ENCODE measurements at regions not wholly inside any gene's neighbourhood (a gene's known extent, or its start where the extent isn't known, plus 50 kb on each side); places are given as distances from the start of the nearest gene placed in this dataset.

- Histone ChIP-seq H3K4me1 (ENCODE audit: insufficient read depth, low read length) (no peaks in the 10 kb centered on the region), H2AFZ (ENCODE audit: low read length) (no peak overlapping the region), H3K4me3 (ENCODE audit: insufficient read depth, low read length) (no peak overlapping the region), H3K27ac (ENCODE audit: low read depth, low read length) (no peak overlapping the region), H3K36me3 (ENCODE audit: insufficient read depth, low read length) (no peaks in the 10 kb centered on the region), H3K4me2 (ENCODE audit: insufficient read depth, low read length) (no peak overlapping the region), H3K27me3 (ENCODE audit: insufficient read depth, low read length) (no peaks in the 10 kb centered on the region), H3K79me2 (ENCODE audit: insufficient read depth, low read length) (no peaks in the 10 kb centered on the region), H3K9me3 (ENCODE audit: low read depth, low read length) (no peaks in the 10 kb centered on the region), H4K20me1 (ENCODE audit: insufficient read depth, low read length) (no peaks in the 10 kb centered on the region)
- DNase-seq (ENCODE audit: insufficient read length, low spot score, missing footprints): no peak
- no peak for TF ChIP-seq CTCF (IDR thresholded peaks at IDR 0.05; ENCODE audit: extremely low read depth, low read depth, low read length)
Observed at GRCh38 chr2:13495051-13495450, 778.3 kb downstream of the TRIB2 start.

GRCh38 chr2:13504808-13505207, 788.1 kb downstream of the TRIB2 start:
- Histone ChIP-seq H3K36me3 (ENCODE audit: insufficient read depth, low read length) (no peaks in the 10 kb centered on the region), H3K27ac (ENCODE audit: low read depth, low read length) (no peak overlapping the region), H3K4me3 (ENCODE audit: insufficient read depth, low read length) (no peak overlapping the region), H4K20me1 (ENCODE audit: insufficient read depth, low read length) (no peaks in the 10 kb centered on the region), H3K4me1 (ENCODE audit: insufficient read depth, low read length) (no peaks in the 10 kb centered on the region), H3K79me2 (ENCODE audit: insufficient read depth, low read length) (no peaks in the 10 kb centered on the region), H3K4me2 (ENCODE audit: insufficient read depth, low read length) (no peak overlapping the region), H2AFZ (ENCODE audit: low read length) (no peak overlapping the region), H3K9me3 (ENCODE audit: low read depth, low read length) (peaks cover 2% of the 10 kb centered on the region), H3K27me3 (ENCODE audit: insufficient read depth, low read length) (no peaks in the 10 kb centered on the region)
- no peak for DNase-seq (ENCODE audit: insufficient read length, low spot score, missing footprints)
- TF ChIP-seq CTCF (IDR thresholded peaks at IDR 0.05; ENCODE audit: extremely low read depth, low read depth, low read length): no peak

GRCh38 chr2:13508671-13509070, 791.9 kb downstream of the TRIB2 start:
- Histone ChIP-seq H3K4me3 (ENCODE audit: insufficient read depth, low read length) (no peak overlapping the region), H3K27me3 (ENCODE audit: insufficient read depth, low read length) (no peaks in the 10 kb centered on the region), H3K9me3 (ENCODE audit: low read depth, low read length) (peaks cover 4% of the 10 kb centered on the region), H3K4me2 (ENCODE audit: insufficient read depth, low read length) (no peak overlapping the region), H4K20me1 (ENCODE audit: insufficient read depth, low read length) (no peaks in the 10 kb centered on the region), H2AFZ (ENCODE audit: low read length) (no peak overlapping the region), H3K79me2 (ENCODE audit: insufficient read depth, low read length) (no peaks in the 10 kb centered on the region), H3K4me1 (ENCODE audit: insufficient read depth, low read length) (no peaks in the 10 kb centered on the region), H3K36me3 (ENCODE audit: insufficient read depth, low read length) (no peaks in the 10 kb centered on the region), H3K27ac (ENCODE audit: low read depth, low read length) (no peak overlapping the region)
- no peak for DNase-seq (ENCODE audit: insufficient read length, low spot score, missing footprints)
- TF ChIP-seq CTCF (IDR thresholded peaks at IDR 0.05; ENCODE audit: extremely low read depth, low read depth, low read length): no peak

GRCh38 chr2:13515254-13515653, 798.5 kb downstream of the TRIB2 start:
- DNase-seq (ENCODE audit: insufficient read length, low spot score, missing footprints): no peak
- H3K27ac ChIP-seq (ENCODE audit: low read depth, low read length): no peak overlapping the region
- no peaks in the 10 kb centered on the region for H3K79me2 ChIP-seq (ENCODE audit: insufficient read depth, low read length)
- TF ChIP-seq CTCF (IDR thresholded peaks at IDR 0.05; ENCODE audit: extremely low read depth, low read depth, low read length): no peak
- H3K27me3 ChIP-seq (ENCODE audit: insufficient read depth, low read length): no peaks in the 10 kb centered on the region
- peaks cover 3% of the 10 kb centered on the region for H3K9me3 ChIP-seq (ENCODE audit: low read depth, low read length)
- no peak overlapping the region for H3K4me3 ChIP-seq (ENCODE audit: insufficient read depth, low read length)
- H3K4me1 ChIP-seq (ENCODE audit: insufficient read depth, low read length): no peaks in the 10 kb centered on the region
- H3K36me3 ChIP-seq (ENCODE audit: insufficient read depth, low read length): no peaks in the 10 kb centered on the region
- no peak overlapping the region for H2AFZ ChIP-seq (ENCODE audit: low read length)
- no peaks in the 10 kb centered on the region for H4K20me1 ChIP-seq (ENCODE audit: insufficient read depth, low read length)
- no peak overlapping the region for H3K4me2 ChIP-seq (ENCODE audit: insufficient read depth, low read length)
